K562 (cell line): ENCODE measurements at regions not wholly inside any gene's neighbourhood (a gene's known extent, or its start where the extent isn't known, plus 50 kb on each side); places are given as distances from the start of the nearest gene placed in this dataset.

Experiments
- BRF2 ChIP-seq: IDR thresholded peaks from 3 replicates; pipeline ENCODE4 v1.6.1; 2011; ENCODE audit warnings: borderline replicate concordance, mild to moderate bottlenecking; ENCODE audit not compliant: insufficient read length, insufficient read depth
- DACH1 ChIP-seq: fragments of 450-650 bp; IDR thresholded peaks from 2 replicates; pipeline ENCODE4 v1.6.1; 2018; ENCODE audit not compliant: partially characterized antibody
- EGR1 ChIP-seq: fragments of 450-650 bp; conservative IDR thresholded peaks from 2 replicates; pipeline ENCODE4 v1.6.1; 2017; ENCODE audit warnings: mild to moderate bottlenecking
- ID3 ChIP-seq, 2 experiments: fragments of 250-450 bp in 1 of 2; fragments of 450-650 bp in 1 of 2; sonication (Bioruptor Pico) in 1 of 2; IDR thresholded peaks; 2 replicates each; pipeline versions ENCODE4 v1.6.1 to v1.8.0; 2016 to 2021; ENCODE audit warnings: mild to moderate bottlenecking in 2 of 2, moderate library complexity in 2 of 2, missing compliant biosample characterization in 1 of 2, missing genetic modification characterization in 1 of 2
- MLLT1 ChIP-seq, 2 experiments: fragments of 450-650 bp; IDR thresholded peaks; 2 replicates each; pipeline ENCODE4 v1.6.1; 2016
- PBX2 ChIP-seq, 2 experiments: IDR thresholded peaks in 1 of 2; conservative IDR thresholded peaks in 1 of 2; 2 replicates each; pipeline ENCODE4 v1.6.1; 2016; ENCODE audit warnings: low read depth in 2 of 2, mild to moderate bottlenecking in 1 of 2, missing compliant biosample characterization in 1 of 2, missing genetic modification characterization in 1 of 2, moderate library complexity in 1 of 2
- RB1 ChIP-seq: fragments of 450-650 bp; IDR thresholded peaks from 2 replicates; pipeline ENCODE4 v1.6.1; 2017; ENCODE audit warnings: low read depth, mild to moderate bottlenecking
- SMAD2 ChIP-seq: fragments of 150-350 bp; IDR thresholded peaks from 2 replicates; pipeline ENCODE4 v1.6.1; 2014; ENCODE audit warnings: low read depth, mild to moderate bottlenecking, low read length
- XRCC3 ChIP-seq: fragments of 450-650 bp; IDR thresholded peaks from 2 replicates; pipeline ENCODE4 v1.6.1; 2017; ENCODE audit warnings: mild to moderate bottlenecking, moderate library complexity
- ZBTB9 ChIP-seq: fragments of 450-650 bp; formaldehyde crosslinking; IDR thresholded peaks from 2 replicates; pipeline ENCODE4 v1.4.0; 2020; ENCODE audit warnings: mild to moderate bottlenecking, moderate library complexity
- ZC3H4 ChIP-seq: sonication (generic); formaldehyde crosslinking; IDR thresholded peaks from 2 replicates; pipeline ENCODE4 v1.9.0; 2021; ENCODE audit warnings: missing genetic modification reagents, borderline replicate concordance
- ZNF436 ChIP-seq: fragments of 250-450, 450-650 bp; sonication (Bioruptor Pico); formaldehyde crosslinking; IDR thresholded peaks from 2 replicates; pipeline ENCODE4 v1.7.0; 2020; ENCODE audit warnings: mild to moderate bottlenecking

GRCh38 chr2:6069381-6069780 lies 377.2 kb downstream of the SOX11 start (continued):
- TF ChIP-seq PBX2 (CRISPR knock-in tag; IDR thresholded peaks at IDR 0.05; ENCODE audit: low read depth) (no peak), PBX2 (tag; conservative IDR thresholded peaks at IDR 0.05; ENCODE audit: low read depth) (no peak), EGR1 (no peak), BRF2 (no peak), RB1 (no peak), ZC3H4 (no peak), MLLT1 (IDR thresholded peaks at IDR 0.05) (no peak), SMAD2 (no peak), DACH1 (no peak), ZBTB9 (CRISPR knock-in tag) (no peak), ID3 (CRISPR knock-in tag; IDR thresholded peaks at IDR 0.05) (no peak), ID3 (tag; IDR thresholded peaks at IDR 0.05) (no peak), ZNF436 (CRISPR knock-in tag) (no peak), XRCC3 (no peak)
